HEK293T (cell line): ENCODE measurements at regions not wholly inside any gene's neighbourhood (a gene's known extent, or its start where the extent isn't known, plus 50 kb on each side); places are given as distances from the start of the nearest gene placed in this dataset.

Experiments
- BHLHE40 ChIP-seq: fragments of 450-650 bp; IDR thresholded peaks from 2 replicates; pipeline ENCODE4 v1.6.1; 2016; ENCODE audit warnings: mild to moderate bottlenecking, moderate library complexity, borderline replicate concordance
- ELF4 ChIP-seq: fragments of 450-650 bp; IDR thresholded peaks from 2 replicates; pipeline ENCODE4 v1.6.1; 2017; ENCODE audit warnings: antibody characterized with exemption
- SP1 ChIP-seq: fragments of 450-650 bp; IDR thresholded peaks from 2 replicates; pipeline ENCODE4 v1.6.1; 2017
- SUZ12 ChIP-seq: fragments of 450-650 bp; IDR thresholded peaks from 2 replicates; pipeline ENCODE4 v1.6.1; 2016; ENCODE audit warnings: mild to moderate bottlenecking

DNA sequence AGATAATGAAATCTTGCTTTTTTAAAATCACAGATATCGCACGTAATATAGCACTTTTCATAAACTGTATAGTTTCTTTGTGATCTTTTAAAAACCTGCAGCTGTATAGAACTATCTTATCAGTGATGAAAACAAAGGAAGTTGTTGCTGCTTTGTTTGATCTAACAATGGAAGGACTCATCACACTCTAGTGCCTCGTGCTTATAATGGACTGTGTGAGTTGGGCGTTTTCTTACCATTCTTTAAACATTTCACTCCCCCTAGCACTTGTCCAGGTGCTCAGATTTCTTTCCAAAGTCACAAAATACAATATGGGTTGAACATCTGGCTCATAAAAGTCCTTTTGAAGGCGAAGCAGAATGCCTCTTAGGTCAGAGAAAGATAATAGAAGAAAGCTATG lies 94.8 kb upstream of the SPATS2L start:
- TF ChIP-seq BHLHE40 (no peak), SUZ12 (no peak), SP1 (no peak), ELF4 (no peak)
